ENCODE measurements at regions not wholly inside any gene's neighbourhood (a gene's known extent, or its start where the extent isn't known, plus 50 kb on each side); places are given as distances from the start of the nearest gene placed in this dataset.

DNA sequence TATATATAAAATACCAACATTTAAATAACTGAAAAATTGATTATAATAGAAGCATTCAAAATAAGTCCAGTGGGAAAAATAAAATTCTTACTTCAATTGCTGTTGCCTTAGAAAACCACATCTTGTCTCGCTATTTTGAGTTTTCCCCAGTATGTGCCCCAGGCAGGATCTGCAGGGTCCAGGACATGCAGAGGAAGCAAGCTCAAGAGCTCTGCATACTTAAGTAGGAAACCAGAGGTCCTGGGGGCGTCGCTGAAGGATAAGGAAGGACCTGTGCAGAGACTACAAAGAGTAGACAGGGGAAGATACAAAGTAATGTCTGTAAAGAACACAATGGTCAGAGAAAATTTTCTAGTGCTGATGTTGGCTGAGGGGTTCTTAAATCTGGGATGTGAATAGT, 310.5 kb upstream of the EMCN start:
- H3K4me1 ChIP-seq (ENCODE audit: control insufficient read depth, insufficient read depth, low read length): no peaks in the 10 kb centered on the region
- no peak overlapping the region for H3K27ac ChIP-seq (ENCODE audit: extremely low read depth, low read depth, low read length)
- H3K4me3 ChIP-seq (ENCODE audit: low read depth, low read length): no peak overlapping the region
- H3K36me3 ChIP-seq (ENCODE audit: control insufficient read depth in 2 of 2, insufficient read depth in 1 of 2, low read length in 2 of 2): no peaks in the 10 kb centered on the region
- POLR2A ChIA-PET: no interaction called here
- TF ChIP-seq WT1 (tag by site-specific recombination; IDR thresholded peaks at IDR 0.05) (no peak), ZNF292 (tag by site-specific recombination; IDR thresholded peaks at IDR 0.05; ENCODE audit: borderline replicate concordance, low read depth) (no peak)
- CTCF ChIA-PET: no interaction called here
- no peaks in the 10 kb centered on the region for H3K9me3 ChIP-seq (ENCODE audit: control insufficient read depth, insufficient read depth, low read depth, low read length)

GRCh38 chr4:100827756-100828155, 309.9 kb upstream of the EMCN start:
- Histone ChIP-seq H3K4me1 (ENCODE audit: control insufficient read depth, insufficient read depth, low read length) (no peaks in the 10 kb centered on the region), H3K36me3 (ENCODE audit: control insufficient read depth in 2 of 2, insufficient read depth in 1 of 2, low read length in 2 of 2) (no peaks in the 10 kb centered on the region), H3K4me3 (ENCODE audit: low read depth, low read length) (no peak overlapping the region), H3K27ac (ENCODE audit: extremely low read depth, low read depth, low read length) (no peak overlapping the region), H3K9me3 (ENCODE audit: control insufficient read depth, insufficient read depth, low read depth, low read length) (no peaks in the 10 kb centered on the region)
- TF ChIP-seq ZNF530 (tag by site-specific recombination; IDR thresholded peaks at IDR 0.05; ENCODE audit: low read depth) (no peak), KLF9 (tag by site-specific recombination; IDR thresholded peaks at IDR 0.05; ENCODE audit: low read depth) (no peak), IKZF3 (tag by site-specific recombination; IDR thresholded peaks at IDR 0.05) (no peak), REST (tag by site-specific recombination; IDR thresholded peaks at IDR 0.05) (no peak)
- ChIA-PET CTCF (no interaction called here), POLR2A (no interaction called here)

DNA sequence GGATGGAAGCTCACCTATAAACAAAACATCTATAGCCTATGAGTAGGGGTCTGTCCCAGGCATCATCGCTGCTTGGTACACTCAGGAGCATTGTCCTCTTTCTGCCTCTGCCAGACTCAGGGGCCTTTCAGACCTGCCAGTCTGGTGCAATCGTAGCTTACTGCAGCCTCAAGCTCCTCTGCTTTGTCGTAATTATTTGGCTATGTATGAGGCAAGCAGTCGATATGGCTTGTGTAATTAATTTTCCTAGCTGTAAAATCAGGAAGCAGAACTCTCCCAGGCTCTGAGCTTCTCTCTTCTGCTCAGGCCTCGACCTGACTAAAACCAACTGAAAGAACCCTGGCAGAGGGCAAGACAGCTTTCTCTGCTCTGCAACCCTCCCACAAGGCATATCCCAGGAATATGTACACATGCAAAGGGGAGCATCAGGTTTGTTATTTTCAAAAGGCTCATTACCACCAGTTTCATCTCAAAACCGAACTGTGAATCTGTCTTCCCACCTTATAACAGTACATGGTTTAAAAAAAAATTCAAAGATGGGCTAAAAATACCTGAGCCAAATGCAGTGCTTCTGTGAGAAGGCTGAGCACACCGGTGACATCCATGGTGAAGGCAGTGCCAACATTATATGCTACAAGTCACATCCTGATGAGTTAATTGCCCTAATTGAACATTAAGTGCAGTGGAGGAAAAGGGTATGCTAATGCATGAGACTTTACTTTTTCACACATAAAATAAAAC, 309.2 kb upstream of the EMCN start:
- CTCF ChIA-PET: interaction anchor here (1.2 kb wide), 1 partner anchor 32 kb away, joined by 3 read pairs; no protein-coding TSS in a partner anchor
- TF ChIP-seq ZNF138 (tag by site-specific recombination; IDR thresholded peaks at IDR 0.05; ENCODE audit: borderline replicate concordance) (no peak), ZNF112 (tag by site-specific recombination; IDR thresholded peaks at IDR 0.05) (no peak), ZNF596 (tag by site-specific recombination; IDR thresholded peaks at IDR 0.05) (no peak), ZNF391 (tag by site-specific recombination; IDR thresholded peaks at IDR 0.05; ENCODE audit: borderline replicate concordance, low read depth) (no peak), ZNF530 (tag by site-specific recombination; IDR thresholded peaks at IDR 0.05; ENCODE audit: low read depth) (no peak), ZNF701 (tag by site-specific recombination; IDR thresholded peaks at IDR 0.05) (no peak), WT1 (tag by site-specific recombination; IDR thresholded peaks at IDR 0.05) (no peak), ZNF510 (tag by site-specific recombination; IDR thresholded peaks at IDR 0.05; ENCODE audit: insufficient replicate concordance) (no peak), ZNF768 (tag by site-specific recombination; IDR thresholded peaks at IDR 0.05) (no peak), ZBTB1 (tag by site-specific recombination; IDR thresholded peaks at IDR 0.05) (no peak), ZNF404 (tag by site-specific recombination; IDR thresholded peaks at IDR 0.05) (no peak), ZNF292 (tag by site-specific recombination; IDR thresholded peaks at IDR 0.05; ENCODE audit: borderline replicate concordance, low read depth) (no peak), ZNF548 (tag by site-specific recombination; IDR thresholded peaks at IDR 0.05) (no peak), ZNF266 (tag by site-specific recombination; IDR thresholded peaks at IDR 0.05; ENCODE audit: low read depth) (no peak), ZNF2 (tag by site-specific recombination; IDR thresholded peaks at IDR 0.05) (no peak), ZFHX2 (tag by site-specific recombination; conservative IDR thresholded peaks at IDR 0.05) (no peak)

More for the DNA sequence above, 309.2 kb upstream of the EMCN start:
- Histone ChIP-seq H3K4me1 (ENCODE audit: control insufficient read depth, insufficient read depth, low read length) (no peaks in the 10 kb centered on the region), H3K36me3 (ENCODE audit: control insufficient read depth in 2 of 2, insufficient read depth in 1 of 2, low read length in 2 of 2) (no peaks in the 10 kb centered on the region), H3K27ac (ENCODE audit: extremely low read depth, low read depth, low read length) (no peak overlapping the region), H3K9me3 (ENCODE audit: control insufficient read depth, insufficient read depth, low read depth, low read length) (no peaks in the 10 kb centered on the region), H3K4me3 (ENCODE audit: low read depth, low read length) (no peak overlapping the region)
- POLR2A ChIA-PET: no interaction called here

All from HEK293 (cell line).